Inflammatory macrophage treated with lipopolysaccharide for 4 hours (primary cell): ENCODE measurements at regions not wholly inside any gene's neighbourhood (a gene's known extent, or its start where the extent isn't known, plus 50 kb on each side); places are given as distances from the start of the nearest gene placed in this dataset.

Experiments
- DNase-seq: peaks from one replicate; pipeline ENCODE4 v3.0.0-alpha.2; 2020

- DNase-seq: no peak
Observed at GRCh38 chr10:28930514-28931495, 253.5 kb downstream of the BAMBI start.

- no peak for DNase-seq
Observed at GRCh38 chr10:28935061-28935460, 257.7 kb downstream of the BAMBI start.

- no peak for DNase-seq
Observed at GRCh38 chr10:28937959-28938358, 260.6 kb downstream of the BAMBI start.

- no peak for DNase-seq
Observed at GRCh38 chr10:28938745-28939144, 261.4 kb downstream of the BAMBI start.

GRCh38 chr10:28939281-28940157 is 262.2 kb downstream of the BAMBI start:
- DNase-seq: no peak

GRCh38 chr10:28940158-28940888 is 263.0 kb downstream of the BAMBI start:
- DNase-seq: no peak

GRCh38 chr10:28942012-28942411 is 264.7 kb downstream of the BAMBI start:
- DNase-seq: no peak

- no peak for DNase-seq
Observed at GRCh38 chr10:28945959-28946358, 268.6 kb downstream of the BAMBI start.

GRCh38 chr10:28946479-28946878 is 269.2 kb downstream of the BAMBI start:
- DNase-seq: no peak

- DNase-seq: no peak
Observed at GRCh38 chr10:28947171-28947570, 269.9 kb downstream of the BAMBI start.

GRCh38 chr10:28948046-28948445 is 270.7 kb downstream of the BAMBI start:
- no peak for DNase-seq

- no peak for DNase-seq
Observed at GRCh38 chr10:28949005-28950004, 272.0 kb downstream of the BAMBI start.

GRCh38 chr10:28951484-28951883 is 274.2 kb downstream of the BAMBI start:
- no peak for DNase-seq

GRCh38 chr10:28952523-28952922 is 275.2 kb downstream of the BAMBI start:
- no peak for DNase-seq

GRCh38 chr10:28954211-28954610 is 276.9 kb downstream of the BAMBI start:
- no peak for DNase-seq

GRCh38 chr10:28958468-28958867 is 281.1 kb downstream of the BAMBI start:
- no peak for DNase-seq

- no peak for DNase-seq
Observed at GRCh38 chr10:28959850-28960501, 282.7 kb downstream of the BAMBI start.

- no peak for DNase-seq
Observed at GRCh38 chr10:28962768-28963167, 285.4 kb downstream of the BAMBI start.

- no peak for DNase-seq
Observed at GRCh38 chr10:28963539-28964221, 286.4 kb downstream of the BAMBI start.

GRCh38 chr10:28965937-28966336 is 288.6 kb downstream of the BAMBI start:
- no peak for DNase-seq
